Neural cell (in vitro differentiated cells): ENCODE measurements at regions not wholly inside any gene's neighbourhood (a gene's known extent, or its start where the extent isn't known, plus 50 kb on each side); places are given as distances from the start of the nearest gene placed in this dataset.
A peak's percentile ranks its signal among the peaks of the same experiment; 100 is the strongest.

Source experiments
- H2AFZ ChIP-seq: fragments of 200-600, 300-800 bp; sonication (generic), shearing (Covaris generic); 2 replicates; pipeline ENCODE4 v1.6.0; 2014; ENCODE audit warnings: low read depth, mild to moderate bottlenecking, antibody characterized with exemption, low read length, moderate library complexity
- H3F3A ChIP-seq: fragments of 200-600 bp; shearing (Covaris generic); 2 replicates; pipeline ENCODE4 v1.6.1; 2016; ENCODE audit warnings: mild to moderate bottlenecking, moderate library complexity, mixed read lengths, antibody characterized with exemption, low read length; ENCODE audit not compliant: insufficient read depth, poor library complexity, severe bottlenecking
- H3K27ac ChIP-seq: fragments of 200-600, 300-800 bp; sonication (generic), shearing (Covaris generic); 2 replicates; pipeline ENCODE4 v1.5.1; 2014; ENCODE audit warnings: mild to moderate bottlenecking, low read length, moderate library complexity
- H3K27me3 ChIP-seq: fragments of 300-800, 200-600 bp; sonication (generic), shearing (Covaris generic); 2 replicates; pipeline ENCODE4 v1.6.0; 2014; ENCODE audit warnings: mild to moderate bottlenecking, low read depth, low read length, moderate library complexity; ENCODE audit not compliant: insufficient read depth
- H3K36me3 ChIP-seq: fragments of 300-800, 200-600 bp; sonication (generic), shearing (Covaris generic); 2 replicates; pipeline ENCODE4 v1.5.1; 2014; ENCODE audit warnings: mild to moderate bottlenecking, antibody characterized with exemption, low read length, moderate library complexity; ENCODE audit not compliant: insufficient read depth
- H3K4me2 ChIP-seq: fragments of 300-800, 200-600 bp; sonication (generic), shearing (Covaris generic); 2 replicates; pipeline ENCODE4 v1.6.0; 2014; ENCODE audit warnings: mild to moderate bottlenecking, low read length
- H3K4me3 ChIP-seq: fragments of 300-800, 200-600 bp; sonication (generic), shearing (Covaris generic); 2 replicates; pipeline ENCODE4 v1.5.1; 2014; ENCODE audit warnings: mild to moderate bottlenecking, low read length, moderate library complexity
- H3K79me2 ChIP-seq: fragments of 200-600 bp; shearing (Covaris generic); replicated peaks from 2 replicates; pipeline ENCODE4 v1.6.0; 2014; ENCODE audit warnings: mild to moderate bottlenecking, low read length, moderate library complexity; ENCODE audit not compliant: insufficient read depth
- H3K9ac ChIP-seq: fragments of 300-800, 200-600 bp; sonication (generic), shearing (Covaris generic); 2 replicates; pipeline ENCODE4 v1.6.1; 2016; ENCODE audit warnings: mild to moderate bottlenecking, low read length, mixed read lengths
- H3K9me2 ChIP-seq: fragments of 200-600 bp; shearing (Covaris generic); 2 replicates; pipeline ENCODE4 v1.6.1; 2016; ENCODE audit warnings: mild to moderate bottlenecking, low read length, mixed read lengths; ENCODE audit not compliant: insufficient read depth
- H3K9me3 ChIP-seq: fragments of 200-600, 300-800 bp; sonication (generic), shearing (Covaris generic); 2 replicates; pipeline ENCODE4 v1.6.1; 2016; ENCODE audit warnings: mild to moderate bottlenecking, mixed run types, low read length, moderate library complexity, mixed read lengths
- H4K20me1 ChIP-seq: fragments of 200-600 bp; shearing (Covaris generic); 2 replicates; pipeline ENCODE4 v1.6.1; 2016; ENCODE audit warnings: mild to moderate bottlenecking, mixed run types; ENCODE audit not compliant: insufficient read depth
- EP300 ChIP-seq: fragments of 450-650 bp; conservative IDR thresholded peaks from 2 replicates; pipeline ENCODE4 v1.6.1; 2014; ENCODE audit warnings: antibody characterized with exemption, mild to moderate bottlenecking, moderate library complexity; ENCODE audit not compliant: poor library complexity, severe bottlenecking
- EZH2 ChIP-seq: fragments of 200-600, 300-800 bp; shearing (Covaris generic), sonication (generic); IDR thresholded peaks from 2 replicates; pipeline ENCODE4 v1.6.1; 2014; ENCODE audit warnings: antibody characterized with exemption, low read length, borderline replicate concordance, mild to moderate bottlenecking; ENCODE audit not compliant: insufficient read depth, poor library complexity, severe bottlenecking
- MXI1 ChIP-seq: fragments of 450-650 bp; conservative IDR thresholded peaks from 2 replicates; pipeline ENCODE4 v1.6.1; 2014; ENCODE audit warnings: antibody characterized with exemption, mild to moderate bottlenecking; ENCODE audit not compliant: poor library complexity, severe bottlenecking
- POLR2AphosphoS5 ChIP-seq: IDR thresholded peaks from 2 replicates; pipeline ENCODE4 v1.6.1; 2012
- RAD21 ChIP-seq: fragments of 450-650 bp; conservative IDR thresholded peaks from 2 replicates; pipeline ENCODE4 v1.6.1; 2014; ENCODE audit warnings: antibody characterized with exemption, mild to moderate bottlenecking, moderate library complexity
- SMC3 ChIP-seq: fragments of 450-650 bp; conservative IDR thresholded peaks from 2 replicates; pipeline ENCODE4 v1.6.1; 2014; ENCODE audit warnings: antibody characterized with exemption, mild to moderate bottlenecking, moderate library complexity; ENCODE audit not compliant: poor library complexity
- TAF1 ChIP-seq: IDR thresholded peaks from 2 replicates; pipeline ENCODE4 v1.6.1; 2012; ENCODE audit warnings: low read depth
- TF ChIP-seq, protein P1 (sequence below): IDR thresholded peaks from 2 replicates; pipeline ENCODE4 v1.6.1; 2012; ENCODE audit warnings: borderline replicate concordance
- TF ChIP-seq, protein P2 (sequence below): fragments of 450-650 bp; IDR thresholded peaks from 2 replicates; pipeline ENCODE4 v1.5.1; 2014; ENCODE audit warnings: antibody characterized with exemption, mild to moderate bottlenecking, moderate library complexity; ENCODE audit not compliant: poor library complexity, severe bottlenecking

DNA sequence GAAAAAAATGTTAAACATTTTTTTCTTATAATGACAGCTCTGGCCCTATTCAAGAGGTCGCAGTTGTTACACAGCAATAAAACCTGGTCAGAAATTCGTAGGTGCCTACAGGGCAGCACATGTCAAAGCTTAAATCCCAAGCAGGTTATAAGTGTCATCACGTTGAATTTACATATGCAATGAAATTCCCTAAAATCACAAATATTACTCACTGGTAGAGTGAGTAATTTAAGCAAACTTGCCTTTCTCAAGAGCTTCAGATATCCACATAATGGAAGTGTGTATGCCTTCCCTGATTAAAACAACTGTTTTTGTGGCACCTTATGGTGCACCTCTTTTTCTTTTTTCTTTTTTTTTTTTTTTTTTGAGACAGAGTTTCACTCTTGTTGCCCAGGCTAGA, 90.7 kb upstream of the FNDC3B start:
- H3K79me2 ChIP-seq = no peaks in the 10 kb centered on the region

DNA sequence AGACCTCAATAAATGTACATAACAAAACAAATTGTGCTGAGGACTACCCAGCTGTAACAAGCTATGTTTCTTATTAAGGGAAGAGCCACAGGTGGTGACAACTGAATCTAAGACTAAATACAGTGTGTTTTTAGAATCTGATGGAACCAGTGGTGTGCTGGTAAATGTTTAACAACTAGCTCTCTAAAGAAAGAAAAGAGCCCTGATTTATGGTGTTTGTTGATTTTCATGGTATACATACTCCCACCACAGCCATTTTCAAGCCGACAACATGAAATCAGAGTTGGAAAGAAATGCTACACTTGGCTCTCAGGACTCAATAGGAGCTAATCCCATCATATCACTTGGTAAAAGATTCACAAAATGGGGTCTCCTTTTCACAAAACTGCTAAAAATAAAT, 89.8 kb upstream of the FNDC3B start:
- Histone ChIP-seq H3K4me3 (no peak overlapping the region), H2AFZ (no peak overlapping the region), H3K27me3 (no peaks in the 10 kb centered on the region), H3K27ac (peak overlapping the region; percentile 71), H3K79me2 (no peaks in the 10 kb centered on the region), H3F3A (no peaks in the 10 kb centered on the region), H3K36me3 (no peaks in the 10 kb centered on the region), H3K9me2 (no peaks in the 10 kb centered on the region), H3K9ac (no peak overlapping the region), H4K20me1 (no peaks in the 10 kb centered on the region), H3K9me3 (no peaks in the 10 kb centered on the region), H3K4me2 (peak overlapping the region; percentile 6)
- TF ChIP-seq RAD21 = no peak
- no peak for TF ChIP-seq EP300
- TF ChIP-seq, protein P1, sequence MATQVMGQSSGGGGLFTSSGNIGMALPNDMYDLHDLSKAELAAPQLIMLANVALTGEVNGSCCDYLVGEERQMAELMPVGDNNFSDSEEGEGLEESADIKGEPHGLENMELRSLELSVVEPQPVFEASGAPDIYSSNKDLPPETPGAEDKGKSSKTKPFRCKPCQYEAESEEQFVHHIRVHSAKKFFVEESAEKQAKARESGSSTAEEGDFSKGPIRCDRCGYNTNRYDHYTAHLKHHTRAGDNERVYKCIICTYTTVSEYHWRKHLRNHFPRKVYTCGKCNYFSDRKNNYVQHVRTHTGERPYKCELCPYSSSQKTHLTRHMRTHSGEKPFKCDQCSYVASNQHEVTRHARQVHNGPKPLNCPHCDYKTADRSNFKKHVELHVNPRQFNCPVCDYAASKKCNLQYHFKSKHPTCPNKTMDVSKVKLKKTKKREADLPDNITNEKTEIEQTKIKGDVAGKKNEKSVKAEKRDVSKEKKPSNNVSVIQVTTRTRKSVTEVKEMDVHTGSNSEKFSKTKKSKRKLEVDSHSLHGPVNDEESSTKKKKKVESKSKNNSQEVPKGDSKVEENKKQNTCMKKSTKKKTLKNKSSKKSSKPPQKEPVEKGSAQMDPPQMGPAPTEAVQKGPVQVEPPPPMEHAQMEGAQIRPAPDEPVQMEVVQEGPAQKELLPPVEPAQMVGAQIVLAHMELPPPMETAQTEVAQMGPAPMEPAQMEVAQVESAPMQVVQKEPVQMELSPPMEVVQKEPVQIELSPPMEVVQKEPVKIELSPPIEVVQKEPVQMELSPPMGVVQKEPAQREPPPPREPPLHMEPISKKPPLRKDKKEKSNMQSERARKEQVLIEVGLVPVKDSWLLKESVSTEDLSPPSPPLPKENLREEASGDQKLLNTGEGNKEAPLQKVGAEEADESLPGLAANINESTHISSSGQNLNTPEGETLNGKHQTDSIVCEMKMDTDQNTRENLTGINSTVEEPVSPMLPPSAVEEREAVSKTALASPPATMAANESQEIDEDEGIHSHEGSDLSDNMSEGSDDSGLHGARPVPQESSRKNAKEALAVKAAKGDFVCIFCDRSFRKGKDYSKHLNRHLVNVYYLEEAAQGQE = no peak
- no peak for TF ChIP-seq SMC3
- TF ChIP-seq POLR2AphosphoS5 = no peak
- TF ChIP-seq TAF1 = no peak
- no peak for TF ChIP-seq MXI1
- TF ChIP-seq, protein P2, sequence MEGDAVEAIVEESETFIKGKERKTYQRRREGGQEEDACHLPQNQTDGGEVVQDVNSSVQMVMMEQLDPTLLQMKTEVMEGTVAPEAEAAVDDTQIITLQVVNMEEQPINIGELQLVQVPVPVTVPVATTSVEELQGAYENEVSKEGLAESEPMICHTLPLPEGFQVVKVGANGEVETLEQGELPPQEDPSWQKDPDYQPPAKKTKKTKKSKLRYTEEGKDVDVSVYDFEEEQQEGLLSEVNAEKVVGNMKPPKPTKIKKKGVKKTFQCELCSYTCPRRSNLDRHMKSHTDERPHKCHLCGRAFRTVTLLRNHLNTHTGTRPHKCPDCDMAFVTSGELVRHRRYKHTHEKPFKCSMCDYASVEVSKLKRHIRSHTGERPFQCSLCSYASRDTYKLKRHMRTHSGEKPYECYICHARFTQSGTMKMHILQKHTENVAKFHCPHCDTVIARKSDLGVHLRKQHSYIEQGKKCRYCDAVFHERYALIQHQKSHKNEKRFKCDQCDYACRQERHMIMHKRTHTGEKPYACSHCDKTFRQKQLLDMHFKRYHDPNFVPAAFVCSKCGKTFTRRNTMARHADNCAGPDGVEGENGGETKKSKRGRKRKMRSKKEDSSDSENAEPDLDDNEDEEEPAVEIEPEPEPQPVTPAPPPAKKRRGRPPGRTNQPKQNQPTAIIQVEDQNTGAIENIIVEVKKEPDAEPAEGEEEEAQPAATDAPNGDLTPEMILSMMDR = no peak
- TF ChIP-seq EZH2 = no peak

More for the DNA sequence above, 90.7 kb upstream of the FNDC3B start:
- Histone ChIP-seq H3K9me2 (no peaks in the 10 kb centered on the region), H4K20me1 (no peaks in the 10 kb centered on the region), H3F3A (no peaks in the 10 kb centered on the region), H3K9me3 (no peaks in the 10 kb centered on the region), H3K4me3 (no peak overlapping the region), H3K27me3 (no peaks in the 10 kb centered on the region), H3K36me3 (no peaks in the 10 kb centered on the region), H3K4me2 (no peak overlapping the region), H3K9ac (no peak overlapping the region), H3K27ac (no peak overlapping the region), H2AFZ (no peak overlapping the region)
- no peak for TF ChIP-seq SMC3
- no peak for TF ChIP-seq POLR2AphosphoS5
- no peak for TF ChIP-seq TAF1
- TF ChIP-seq EP300 = no peak

DNA sequence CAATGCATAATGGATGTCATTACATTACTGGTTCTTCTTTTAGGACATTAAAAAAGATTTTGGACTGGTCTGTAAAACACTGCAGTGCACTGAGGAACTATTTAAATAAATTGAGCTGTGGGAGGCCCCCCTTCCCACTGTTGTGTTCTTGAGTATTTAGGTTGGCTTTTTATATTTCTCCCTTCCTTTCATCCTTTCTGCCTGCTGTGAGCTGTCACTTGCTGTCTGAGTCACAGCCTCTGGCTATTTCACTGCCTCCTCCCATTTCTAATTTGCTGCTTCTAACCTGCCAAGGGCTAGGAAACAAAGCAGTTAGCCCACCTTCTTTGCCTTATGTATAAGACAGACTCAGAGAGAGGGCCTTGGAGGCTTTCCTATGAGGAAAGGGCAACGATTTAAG, 89.0 kb upstream of the FNDC3B start:
- Histone ChIP-seq H3K4me2 (peak overlapping the region; percentile 6), H3K79me2 (no peaks in the 10 kb centered on the region), H3K27me3 (no peaks in the 10 kb centered on the region), H3K4me3 (peak overlapping the region; percentile 8), H3K9ac (peak overlapping the region; percentile 6), H3K9me3 (no peaks in the 10 kb centered on the region), H3K27ac (peak overlapping the region; percentile 71), H2AFZ (no peak overlapping the region), H4K20me1 (no peaks in the 10 kb centered on the region), H3F3A (no peaks in the 10 kb centered on the region), H3K9me2 (no peaks in the 10 kb centered on the region), H3K36me3 (no peaks in the 10 kb centered on the region)
- TF ChIP-seq EP300 (peak; percentile 63), TAF1 (no peak), SMC3 (no peak), POLR2AphosphoS5 (peak; percentile 61), MXI1 (no peak), RAD21 (peak; percentile 25), EZH2 (no peak)
- TF ChIP-seq, protein P2 = no peak
- TF ChIP-seq, protein P1 = no peak
